Thoracic aorta (tissue), 2 donors: ENCODE measurements at regions not wholly inside any gene's neighbourhood (a gene's known extent, or its start where the extent isn't known, plus 50 kb on each side); places are given as distances from the start of the nearest gene placed in this dataset.
A peak's percentile ranks its signal among the peaks of the same experiment; 100 is the strongest.

ENCODE experiments used
- ATAC-seq: fragments of 150-250 bp; one replicate; pipeline ENCODE4 v1.8.0; 2017; ENCODE audit warnings: low read depth; ENCODE audit not compliant: insufficient number of reproducible peaks, low FRiP score
- DNase-seq: peaks from one replicate; pipeline ENCODE4 v3.0.0-alpha.2; 2020; ENCODE audit warnings: low spot score
- H3K27ac ChIP-seq, 2 donors: fragments of 200-600 bp; sonication (generic); 1 replicate in 1 of 2; 2 replicates in 1 of 2; pipeline ENCODE4 v1.5.1; 2016; ENCODE audit warnings: mild to moderate bottlenecking in 2 of 2, moderate library complexity in 2 of 2
- H3K27me3 ChIP-seq: fragments of 200-600 bp; sonication (generic); replicated peaks from 2 replicates; pipeline ENCODE4 v1.6.0; 2016; ENCODE audit warnings: mild to moderate bottlenecking; ENCODE audit not compliant: insufficient read depth
- H3K36me3 ChIP-seq: fragments of 200-600 bp; sonication (generic); one replicate; pipeline ENCODE4 v1.5.1; 2016
- H3K4me1 ChIP-seq, 2 donors: fragments of 200-600 bp; sonication (generic); 1 replicate in 1 of 2; 2 replicates in 1 of 2; pipeline versions ENCODE4 v1.5.1 to v1.6.0; 2016; ENCODE audit warnings: low read depth in 2 of 2, mild to moderate bottlenecking in 1 of 2; ENCODE audit not compliant: control insufficient read depth in 1 of 2
- H3K4me3 ChIP-seq: fragments of 200-600 bp; sonication (generic); 2 replicates; pipeline ENCODE4 v1.5.1; 2016; ENCODE audit warnings: mild to moderate bottlenecking
- H3K9me3 ChIP-seq: fragments of 200-600 bp; sonication (generic); 2 replicates; pipeline ENCODE4 v1.5.1; 2016
- TF ChIP-seq, protein P1 (sequence below): fragments of 200-600 bp; sonication (generic); IDR thresholded peaks from one replicate; pipeline ENCODE4 v1.5.1; 2019; ENCODE audit warnings: antibody characterized with exemption

DNA sequence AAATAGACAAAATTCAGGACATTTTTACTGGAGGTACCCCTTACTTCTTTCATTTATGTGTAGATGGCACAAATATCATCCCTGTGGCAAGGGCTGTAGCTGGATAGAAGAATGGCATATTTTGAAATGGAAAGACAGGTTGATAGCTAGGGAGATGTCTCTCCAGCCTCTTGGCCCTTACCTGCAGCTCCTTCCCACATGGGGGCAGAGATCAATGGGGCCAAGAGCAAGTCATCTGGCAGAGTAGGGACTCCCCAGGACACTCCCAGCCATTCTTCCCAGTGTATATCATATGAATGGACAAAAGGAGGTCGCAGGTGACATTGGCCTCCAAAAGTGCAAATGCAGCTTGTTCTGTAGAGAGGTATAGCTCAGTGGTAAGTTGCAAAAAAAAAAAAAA lies 192.2 kb upstream of the ATP5MC3 start:
- Histone ChIP-seq H3K4me3 (no peak overlapping the region), H3K27me3 (no peaks in the 10 kb centered on the region), H3K9me3 (no peaks in the 10 kb centered on the region), H3K36me3 (no peaks in the 10 kb centered on the region), H3K4me1 (no peaks in the 10 kb centered on the region), H3K27ac (no peak overlapping the region)
- ATAC-seq (no peak), DNase-seq (no peak)
- TF ChIP-seq, protein P1, sequence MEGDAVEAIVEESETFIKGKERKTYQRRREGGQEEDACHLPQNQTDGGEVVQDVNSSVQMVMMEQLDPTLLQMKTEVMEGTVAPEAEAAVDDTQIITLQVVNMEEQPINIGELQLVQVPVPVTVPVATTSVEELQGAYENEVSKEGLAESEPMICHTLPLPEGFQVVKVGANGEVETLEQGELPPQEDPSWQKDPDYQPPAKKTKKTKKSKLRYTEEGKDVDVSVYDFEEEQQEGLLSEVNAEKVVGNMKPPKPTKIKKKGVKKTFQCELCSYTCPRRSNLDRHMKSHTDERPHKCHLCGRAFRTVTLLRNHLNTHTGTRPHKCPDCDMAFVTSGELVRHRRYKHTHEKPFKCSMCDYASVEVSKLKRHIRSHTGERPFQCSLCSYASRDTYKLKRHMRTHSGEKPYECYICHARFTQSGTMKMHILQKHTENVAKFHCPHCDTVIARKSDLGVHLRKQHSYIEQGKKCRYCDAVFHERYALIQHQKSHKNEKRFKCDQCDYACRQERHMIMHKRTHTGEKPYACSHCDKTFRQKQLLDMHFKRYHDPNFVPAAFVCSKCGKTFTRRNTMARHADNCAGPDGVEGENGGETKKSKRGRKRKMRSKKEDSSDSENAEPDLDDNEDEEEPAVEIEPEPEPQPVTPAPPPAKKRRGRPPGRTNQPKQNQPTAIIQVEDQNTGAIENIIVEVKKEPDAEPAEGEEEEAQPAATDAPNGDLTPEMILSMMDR: no peak

DNA sequence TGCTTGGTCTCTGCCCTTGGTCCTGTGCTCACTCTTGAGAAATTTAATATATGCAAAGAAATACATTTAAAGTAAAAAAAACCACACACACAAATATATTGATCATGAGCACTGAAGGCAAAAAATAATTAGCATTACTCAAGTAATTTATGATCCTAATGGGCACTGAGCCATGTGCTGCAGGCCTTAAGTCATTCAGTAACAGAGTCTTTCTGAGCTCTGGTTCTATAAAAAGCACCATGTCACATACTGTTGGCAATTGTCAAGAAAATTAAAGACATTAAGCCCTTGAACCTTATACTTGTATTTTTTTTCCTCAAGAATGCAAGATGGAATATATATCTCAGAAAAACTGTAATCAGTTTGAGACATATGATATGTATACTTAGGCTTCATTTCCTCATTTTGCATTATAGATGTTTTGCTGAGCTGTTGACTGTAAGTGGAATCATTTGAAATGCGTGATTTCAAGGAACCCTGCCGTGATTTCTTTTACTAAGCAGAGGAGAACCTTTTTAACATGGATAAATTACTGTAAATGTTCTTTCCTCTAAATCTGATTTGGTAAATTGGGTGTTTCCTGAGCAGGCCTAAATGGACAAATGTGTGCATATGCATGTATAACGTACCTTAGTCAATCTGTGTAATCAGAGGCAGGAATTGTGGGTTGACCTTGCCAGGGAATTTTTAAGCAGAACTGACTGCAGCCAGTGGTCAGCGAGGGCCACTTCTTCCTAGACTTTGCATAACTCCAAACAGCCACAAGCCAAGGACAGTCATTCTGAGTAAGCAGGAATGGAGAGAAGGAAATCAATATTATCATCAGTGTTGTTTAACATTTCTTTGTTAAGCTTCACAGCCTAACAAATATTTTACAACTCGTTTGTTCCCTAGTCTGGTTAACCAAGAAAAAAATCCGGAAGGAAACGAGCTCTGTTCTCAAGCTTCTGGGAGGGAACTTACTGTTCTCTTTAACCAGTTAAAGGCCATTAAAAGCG lies 191.5 kb upstream of the ATP5MC3 start:
- H3K27me3 ChIP-seq: no peaks in the 10 kb centered on the region
- H3K4me3 ChIP-seq: no peak overlapping the region
- no peaks in the 10 kb centered on the region for H3K4me1 ChIP-seq
- no peaks in the 10 kb centered on the region for H3K36me3 ChIP-seq
- ATAC-seq (no peak), DNase-seq (no peak)
- no peak overlapping the region for H3K27ac ChIP-seq
- TF ChIP-seq, protein P1: no peak
- H3K9me3 ChIP-seq: no peaks in the 10 kb centered on the region

DNA sequence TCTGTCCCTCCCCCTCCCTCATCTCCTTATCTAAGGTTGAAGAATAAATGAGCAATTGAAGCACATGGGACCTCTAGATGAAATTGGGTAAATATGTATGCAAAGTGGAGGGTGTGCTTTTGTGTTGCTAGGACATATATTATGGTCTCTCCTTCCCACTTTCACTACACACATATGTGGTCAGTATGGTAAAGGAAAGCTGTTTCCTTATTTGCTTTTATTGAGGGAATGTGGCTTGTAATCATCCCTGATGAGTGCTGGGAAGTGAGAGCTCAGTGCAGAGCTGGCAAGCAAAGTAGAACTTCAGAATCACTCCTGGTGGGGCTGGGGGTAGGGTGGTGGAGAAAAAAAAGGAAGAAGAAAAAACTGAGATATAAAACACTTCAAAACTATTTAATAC lies 189.9 kb upstream of the ATP5MC3 start:
- TF ChIP-seq, protein P1: no peak
- Histone ChIP-seq H3K27me3 (no peaks in the 10 kb centered on the region), H3K4me3 (no peak overlapping the region), H3K27ac (no peak overlapping the region), H3K4me1 (no peaks in the 10 kb centered on the region), H3K36me3 (no peaks in the 10 kb centered on the region), H3K9me3 (no peaks in the 10 kb centered on the region)
- no peak for DNase-seq
- no peak for ATAC-seq

DNA sequence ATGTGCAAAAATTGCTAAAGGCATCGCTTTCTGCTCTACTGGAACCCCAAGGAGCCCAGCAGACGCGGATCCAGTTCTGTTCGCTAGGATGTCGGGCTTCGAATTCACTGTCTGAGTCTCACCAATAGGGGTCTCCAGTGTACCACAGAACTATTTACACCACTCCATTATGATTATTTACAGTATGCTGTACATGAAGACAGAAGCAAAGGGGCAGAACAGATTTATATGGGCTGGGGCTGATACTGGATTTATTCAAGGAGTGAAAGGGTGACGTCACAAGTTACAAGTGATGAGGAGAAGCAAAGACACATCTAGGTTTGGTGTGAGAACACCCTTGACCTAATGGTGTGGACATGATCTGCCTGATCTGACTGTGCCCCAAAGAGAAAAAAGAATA lies 185.3 kb upstream of the ATP5MC3 start:
- ATAC-seq (no peak), DNase-seq (no peak)
- Histone ChIP-seq H3K36me3 (no peaks in the 10 kb centered on the region), H3K27ac (no peak overlapping the region), H3K4me1 (no peaks in the 10 kb centered on the region), H3K9me3 (no peaks in the 10 kb centered on the region), H3K4me3 (no peak overlapping the region), H3K27me3 (no peaks in the 10 kb centered on the region)
- TF ChIP-seq, protein P1: peak; percentile 44

DNA sequence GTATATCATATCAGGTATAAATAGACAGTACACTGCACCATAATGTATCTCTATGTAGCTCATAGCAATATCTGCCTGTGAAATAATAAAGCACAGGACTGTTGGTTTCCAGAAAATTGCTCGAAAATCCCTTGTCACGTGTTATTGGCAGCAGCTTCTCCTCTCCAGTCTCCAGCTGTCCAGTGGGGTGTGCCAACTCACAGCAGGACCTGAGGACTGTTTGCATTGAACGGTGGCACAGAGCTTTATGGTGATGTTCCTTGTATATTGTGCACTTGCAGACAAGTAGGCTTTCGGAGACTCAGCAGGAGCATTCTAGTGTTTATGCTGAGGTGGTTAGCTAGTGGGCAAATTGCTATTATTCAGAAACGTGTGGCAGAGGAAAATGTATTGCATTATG lies 182.2 kb upstream of the ATP5MC3 start:
- Histone ChIP-seq H3K27me3 (no peaks in the 10 kb centered on the region), H3K4me3 (no peak overlapping the region), H3K9me3 (no peaks in the 10 kb centered on the region), H3K36me3 (no peaks in the 10 kb centered on the region), H3K4me1 (no peaks in the 10 kb centered on the region), H3K27ac (no peak overlapping the region)
- no peak for DNase-seq
- no peak for ATAC-seq
- TF ChIP-seq, protein P1: no peak
